ENCODE measurements at regions not wholly inside any gene's neighbourhood (a gene's known extent, or its start where the extent isn't known, plus 50 kb on each side); places are given as distances from the start of the nearest gene placed in this dataset.

GRCh38 chr11:69384251-69385143, 90.5 kb downstream of the MYEOV start:
- TF ChIP-seq, protein P1, sequence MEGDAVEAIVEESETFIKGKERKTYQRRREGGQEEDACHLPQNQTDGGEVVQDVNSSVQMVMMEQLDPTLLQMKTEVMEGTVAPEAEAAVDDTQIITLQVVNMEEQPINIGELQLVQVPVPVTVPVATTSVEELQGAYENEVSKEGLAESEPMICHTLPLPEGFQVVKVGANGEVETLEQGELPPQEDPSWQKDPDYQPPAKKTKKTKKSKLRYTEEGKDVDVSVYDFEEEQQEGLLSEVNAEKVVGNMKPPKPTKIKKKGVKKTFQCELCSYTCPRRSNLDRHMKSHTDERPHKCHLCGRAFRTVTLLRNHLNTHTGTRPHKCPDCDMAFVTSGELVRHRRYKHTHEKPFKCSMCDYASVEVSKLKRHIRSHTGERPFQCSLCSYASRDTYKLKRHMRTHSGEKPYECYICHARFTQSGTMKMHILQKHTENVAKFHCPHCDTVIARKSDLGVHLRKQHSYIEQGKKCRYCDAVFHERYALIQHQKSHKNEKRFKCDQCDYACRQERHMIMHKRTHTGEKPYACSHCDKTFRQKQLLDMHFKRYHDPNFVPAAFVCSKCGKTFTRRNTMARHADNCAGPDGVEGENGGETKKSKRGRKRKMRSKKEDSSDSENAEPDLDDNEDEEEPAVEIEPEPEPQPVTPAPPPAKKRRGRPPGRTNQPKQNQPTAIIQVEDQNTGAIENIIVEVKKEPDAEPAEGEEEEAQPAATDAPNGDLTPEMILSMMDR (IDR thresholded peaks at IDR 0.05), result no peak
- TF ChIP-seq POLR2A (IDR thresholded peaks at IDR 0.05), result no peak
- no peak for TF ChIP-seq POLR2AphosphoS5 (IDR thresholded peaks at IDR 0.05)

Measured in prostate gland (tissue), 2 donors.